Osteocyte (in vitro differentiated cells): ENCODE measurements at regions not wholly inside any gene's neighbourhood (a gene's known extent, or its start where the extent isn't known, plus 50 kb on each side); places are given as distances from the start of the nearest gene placed in this dataset.
A peak's percentile ranks its signal among the peaks of the same experiment; 100 is the strongest.

ENCODE experiments used
- DNase-seq: peaks from one replicate; pipeline ENCODE4 v3.0.0; 2021; ENCODE audit warnings: mixed read lengths; ENCODE audit not compliant: unreplicated experiment; ENCODE audit errors: extremely low spot score
- H3K27ac Mint-ChIP-seq: one replicate; pipeline ENCODE4 v1.8.0; 2021; ENCODE audit warnings: mild to moderate bottlenecking, mixed read lengths; ENCODE audit not compliant: unreplicated experiment
- H3K27me3 Mint-ChIP-seq: one replicate; pipeline ENCODE4 v1.8.0; 2021; ENCODE audit warnings: mixed read lengths; ENCODE audit not compliant: unreplicated experiment
- H3K36me3 Mint-ChIP-seq: one replicate; pipeline ENCODE4 v1.8.0; 2021; ENCODE audit warnings: mixed read lengths; ENCODE audit not compliant: unreplicated experiment
- H3K4me1 Mint-ChIP-seq: one replicate; pipeline ENCODE4 v1.8.0; 2021; ENCODE audit warnings: mixed read lengths; ENCODE audit not compliant: unreplicated experiment
- H3K4me3 Mint-ChIP-seq: one replicate; pipeline ENCODE4 v1.8.0; 2021; ENCODE audit warnings: mild to moderate bottlenecking, moderate library complexity, mixed read lengths; ENCODE audit not compliant: unreplicated experiment
- H3K9me3 Mint-ChIP-seq: one replicate; pipeline ENCODE4 v1.8.0; 2021; ENCODE audit warnings: mixed read lengths; ENCODE audit not compliant: unreplicated experiment
- TF ChIP-seq, protein P1 (sequence below): fragments of 200-600 bp; sonication (generic); IDR thresholded peaks from 2 replicates; pipeline ENCODE4 v1.5.0; 2021; ENCODE audit warnings: antibody characterized with exemption, mild to moderate bottlenecking, moderate library complexity

GRCh38 chr2:128413718-128414341 is 95.2 kb upstream of the HS6ST1 start:
- Mint-ChIP-seq H3K9me3 (peaks cover 6% of the 10 kb centered on the region), H3K4me3 (no peak overlapping the region), H3K4me1 (peaks cover 5% of the 10 kb centered on the region), H3K27ac (no peak overlapping the region), H3K27me3 (no peaks in the 10 kb centered on the region), H3K36me3 (no peaks in the 10 kb centered on the region)
- peak; percentile 62 for DNase-seq
- TF ChIP-seq, protein P1, sequence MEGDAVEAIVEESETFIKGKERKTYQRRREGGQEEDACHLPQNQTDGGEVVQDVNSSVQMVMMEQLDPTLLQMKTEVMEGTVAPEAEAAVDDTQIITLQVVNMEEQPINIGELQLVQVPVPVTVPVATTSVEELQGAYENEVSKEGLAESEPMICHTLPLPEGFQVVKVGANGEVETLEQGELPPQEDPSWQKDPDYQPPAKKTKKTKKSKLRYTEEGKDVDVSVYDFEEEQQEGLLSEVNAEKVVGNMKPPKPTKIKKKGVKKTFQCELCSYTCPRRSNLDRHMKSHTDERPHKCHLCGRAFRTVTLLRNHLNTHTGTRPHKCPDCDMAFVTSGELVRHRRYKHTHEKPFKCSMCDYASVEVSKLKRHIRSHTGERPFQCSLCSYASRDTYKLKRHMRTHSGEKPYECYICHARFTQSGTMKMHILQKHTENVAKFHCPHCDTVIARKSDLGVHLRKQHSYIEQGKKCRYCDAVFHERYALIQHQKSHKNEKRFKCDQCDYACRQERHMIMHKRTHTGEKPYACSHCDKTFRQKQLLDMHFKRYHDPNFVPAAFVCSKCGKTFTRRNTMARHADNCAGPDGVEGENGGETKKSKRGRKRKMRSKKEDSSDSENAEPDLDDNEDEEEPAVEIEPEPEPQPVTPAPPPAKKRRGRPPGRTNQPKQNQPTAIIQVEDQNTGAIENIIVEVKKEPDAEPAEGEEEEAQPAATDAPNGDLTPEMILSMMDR: no peak

DNA sequence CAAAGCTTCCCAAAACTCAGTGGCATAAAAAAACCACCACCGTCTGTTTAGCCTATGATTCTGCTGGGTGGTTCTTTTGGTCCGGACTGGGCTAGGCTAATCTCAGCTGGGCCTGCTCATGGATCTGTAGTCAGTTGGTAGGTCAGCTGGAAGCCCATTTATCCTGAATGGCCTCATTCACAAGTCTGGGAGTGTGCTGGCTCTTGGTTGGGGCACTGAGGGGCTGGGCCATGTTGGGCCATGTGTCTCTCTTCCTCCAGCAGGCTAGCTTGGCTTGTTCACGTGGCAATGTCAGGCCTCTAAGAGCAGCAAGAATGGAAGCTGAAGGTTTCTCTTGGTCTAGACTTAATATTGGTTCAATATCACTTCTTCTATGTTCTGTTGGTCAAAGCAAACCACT is 95.7 kb upstream of the HS6ST1 start:
- H3K9me3 Mint-ChIP-seq: peaks cover 6% of the 10 kb centered on the region
- no peak overlapping the region for H3K4me3 Mint-ChIP-seq
- DNase-seq: peak; percentile 59
- no peaks in the 10 kb centered on the region for H3K27me3 Mint-ChIP-seq
- no peak overlapping the region for H3K27ac Mint-ChIP-seq
- H3K4me1 Mint-ChIP-seq: peaks cover 1% of the 10 kb centered on the region
- H3K36me3 Mint-ChIP-seq: no peaks in the 10 kb centered on the region
- TF ChIP-seq, protein P1: no peak

GRCh38 chr2:128414946-128415778 is 96.5 kb upstream of the HS6ST1 start:
- DNase-seq: peak; percentile 60
- H3K27me3 Mint-ChIP-seq: no peaks in the 10 kb centered on the region
- H3K4me1 Mint-ChIP-seq: peaks cover 1% of the 10 kb centered on the region
- H3K36me3 Mint-ChIP-seq: no peaks in the 10 kb centered on the region
- H3K9me3 Mint-ChIP-seq: peaks cover 14% of the 10 kb centered on the region
- TF ChIP-seq, protein P1: no peak
- H3K4me3 Mint-ChIP-seq: no peak overlapping the region
- no peak overlapping the region for H3K27ac Mint-ChIP-seq

DNA sequence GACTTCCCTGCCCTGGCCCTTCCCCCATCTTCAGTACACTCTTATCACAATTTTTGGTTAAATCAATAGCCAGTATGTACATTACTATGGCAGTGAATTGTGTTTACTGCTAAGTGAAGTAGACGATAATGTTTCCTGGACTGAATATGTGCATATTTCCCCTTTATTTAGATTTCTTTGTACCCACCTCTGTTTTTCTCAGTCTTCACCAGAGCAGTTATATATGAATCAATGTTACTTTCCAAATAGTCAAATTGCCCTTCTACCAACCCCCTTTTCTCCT is 97.1 kb upstream of the HS6ST1 start:
- no peak for DNase-seq
- TF ChIP-seq, protein P1: no peak
- no peaks in the 10 kb centered on the region for H3K27me3 Mint-ChIP-seq
- H3K4me3 Mint-ChIP-seq: no peak overlapping the region
- peaks cover 15% of the 10 kb centered on the region for H3K9me3 Mint-ChIP-seq
- H3K36me3 Mint-ChIP-seq: no peaks in the 10 kb centered on the region
- peaks cover 1% of the 10 kb centered on the region for H3K4me1 Mint-ChIP-seq
- H3K27ac Mint-ChIP-seq: no peak overlapping the region

DNA sequence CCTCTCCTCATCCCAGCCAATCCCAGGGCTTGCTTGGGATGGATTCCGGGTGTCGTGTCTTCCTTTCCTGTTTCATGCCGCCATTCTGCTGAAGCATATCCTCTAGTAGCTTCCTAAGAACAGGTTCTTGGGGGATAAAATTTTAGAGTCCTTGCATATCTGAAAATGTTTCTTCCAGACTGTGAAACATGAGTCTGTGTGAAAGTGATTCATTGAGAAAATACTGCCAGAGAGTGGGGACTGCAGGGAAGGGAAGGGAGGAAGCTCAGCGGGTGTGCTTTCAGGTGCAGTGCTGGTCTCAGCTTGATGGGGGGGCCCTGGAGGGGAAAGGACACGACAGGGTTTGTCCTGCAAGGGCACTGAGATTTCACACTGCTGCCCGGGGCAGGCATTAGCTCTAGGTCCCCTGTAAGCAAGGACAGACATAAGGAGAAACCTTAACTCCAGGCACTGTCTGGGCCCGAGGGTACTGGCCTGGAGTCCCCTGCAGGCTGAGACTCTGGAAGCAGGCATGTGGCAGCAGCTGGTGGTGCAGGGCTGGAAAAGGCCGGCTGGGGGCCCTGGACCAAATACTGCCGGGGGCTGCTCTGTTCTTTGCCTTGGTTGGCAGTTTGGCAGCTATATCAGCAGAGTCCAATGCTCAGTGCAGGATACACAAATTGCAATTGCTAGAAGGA is 97.6 kb upstream of the HS6ST1 start:
- Mint-ChIP-seq H3K27me3 (no peaks in the 10 kb centered on the region), H3K36me3 (no peaks in the 10 kb centered on the region), H3K4me1 (peaks cover 1% of the 10 kb centered on the region), H3K27ac (no peak overlapping the region), H3K9me3 (peaks cover 15% of the 10 kb centered on the region), H3K4me3 (no peak overlapping the region)
- TF ChIP-seq, protein P1: no peak
- peak; percentile 73 for DNase-seq
